ENCODE measurements at regions not wholly inside any gene's neighbourhood (a gene's known extent, or its start where the extent isn't known, plus 50 kb on each side); places are given as distances from the start of the nearest gene placed in this dataset.
"Not testable (repeated sequence)": the region's sequence is repeated elsewhere in the genome, so short reads cannot be mapped to it uniquely, and the experiment has no call there.

DNA sequence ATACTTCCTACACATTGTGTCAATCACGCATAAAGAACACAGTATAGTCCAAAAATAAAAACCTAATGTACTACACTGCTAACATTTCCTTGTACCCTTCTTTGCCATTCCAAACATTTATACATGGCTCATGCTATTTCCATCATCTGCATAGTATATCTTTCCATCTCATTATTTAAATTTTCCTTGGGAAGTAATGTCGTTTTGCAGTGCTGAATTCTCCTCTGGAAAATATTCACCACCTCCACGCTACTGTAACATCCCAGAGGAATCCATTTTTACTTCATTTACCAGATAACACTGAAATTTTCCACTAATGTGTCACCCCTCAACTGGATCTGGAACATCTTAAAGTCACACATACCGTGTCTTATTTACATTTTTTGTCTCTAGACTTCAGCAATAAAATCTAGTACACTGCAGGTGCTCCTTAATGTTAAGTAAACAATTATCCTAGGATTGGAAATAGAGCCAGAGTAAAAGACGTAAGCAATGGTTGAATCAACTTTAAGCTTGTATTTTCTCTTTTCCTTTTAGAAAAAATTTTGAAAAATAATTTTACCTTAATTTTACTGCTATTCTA is 881.0 kb downstream of the AMY1C start:
- H3K27ac ChIP-seq (ENCODE audit: low read length), result no peak overlapping the region

DNA sequence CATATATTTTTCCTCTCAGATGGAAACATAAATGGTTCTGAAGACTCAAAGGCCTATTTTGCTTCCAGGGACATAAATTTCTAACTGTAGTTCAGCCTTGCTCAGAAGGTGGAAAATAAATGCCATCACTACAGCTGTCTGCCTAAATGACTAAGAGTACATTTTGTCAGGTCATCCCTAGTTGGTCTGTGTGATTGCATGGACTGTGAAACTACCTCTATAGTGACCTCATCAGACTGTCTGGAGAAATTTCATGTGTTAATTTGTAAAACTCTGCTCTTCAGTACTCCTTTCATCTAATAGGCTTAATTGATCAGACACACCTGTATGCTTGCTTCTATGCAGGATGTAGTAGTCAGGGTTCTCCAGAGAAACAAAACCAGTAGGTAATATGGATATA is 886.9 kb downstream of the AMY1C start:
- Histone ChIP-seq H3K4me1 (ENCODE audit: control insufficient read depth, insufficient read depth, low read length) (no peaks in the 10 kb centered on the region), H3K36me3 (ENCODE audit: control insufficient read depth in 2 of 2, insufficient read depth in 2 of 2, low read length in 2 of 2) (no peaks in the 10 kb centered on the region), H3K27ac (ENCODE audit: low read length) (no peak overlapping the region), H3K4me3 (ENCODE audit: low read length in 2 of 2) (no peak overlapping the region), H3K9ac (ENCODE audit: low read length in 2 of 2) (no peak overlapping the region), H3K9me3 (ENCODE audit: control insufficient read depth in 2 of 2, low read length in 2 of 2) (no peaks in the 10 kb centered on the region), H3K27me3 (ENCODE audit: control insufficient read depth in 1 of 2, insufficient read depth in 2 of 2, low read length in 2 of 2) (no peaks in the 10 kb centered on the region)

More for the DNA sequence above, 881.0 kb downstream of the AMY1C start:
- no peaks in the 10 kb centered on the region for H3K36me3 ChIP-seq (ENCODE audit: control insufficient read depth in 2 of 2, insufficient read depth in 2 of 2, low read length in 2 of 2)
- H3K9me3 ChIP-seq (ENCODE audit: control insufficient read depth in 2 of 2, low read length in 2 of 2), result no peaks in the 10 kb centered on the region
- no peak overlapping the region for H3K4me3 ChIP-seq (ENCODE audit: low read length in 2 of 2)
- no peaks in the 10 kb centered on the region for H3K27me3 ChIP-seq (ENCODE audit: control insufficient read depth in 1 of 2, insufficient read depth in 2 of 2, low read length in 2 of 2)
- no peak overlapping the region for H3K9ac ChIP-seq (ENCODE audit: low read length in 2 of 2)
- H3K4me1 ChIP-seq (ENCODE audit: control insufficient read depth, insufficient read depth, low read length), result no peaks in the 10 kb centered on the region

DNA sequence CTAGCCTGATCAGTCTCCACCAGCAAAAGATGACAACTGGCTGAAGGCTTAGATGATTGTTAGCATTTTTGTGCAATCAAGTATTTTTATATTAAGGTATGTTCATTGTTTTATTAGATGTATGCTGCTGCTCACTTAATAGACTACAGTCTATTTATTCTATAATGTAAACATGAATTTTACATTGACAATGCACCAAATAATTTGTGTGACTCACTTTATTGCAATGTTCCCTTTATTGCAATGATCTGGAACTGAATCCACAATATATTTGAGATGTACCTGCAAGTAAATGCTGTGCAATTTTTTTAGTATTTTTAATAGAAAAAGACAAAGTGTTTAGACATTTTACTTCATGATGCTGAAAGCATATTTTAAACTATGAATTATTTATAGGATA is 896.5 kb downstream of the AMY1C start:
- Histone ChIP-seq H3K9ac (ENCODE audit: low read length in 2 of 2) (no peak overlapping the region), H3K4me3 (ENCODE audit: low read length in 2 of 2) (no peak overlapping the region), H3K9me3 (ENCODE audit: control insufficient read depth in 2 of 2, low read length in 2 of 2) (no peaks in the 10 kb centered on the region), H3K27me3 (ENCODE audit: control insufficient read depth in 1 of 2, insufficient read depth in 2 of 2, low read length in 2 of 2) (no peaks in the 10 kb centered on the region), H3K4me1 (ENCODE audit: control insufficient read depth, insufficient read depth, low read length) (no peaks in the 10 kb centered on the region), H3K27ac (ENCODE audit: low read length) (no peak overlapping the region), H3K36me3 (ENCODE audit: control insufficient read depth in 2 of 2, insufficient read depth in 2 of 2, low read length in 2 of 2) (no peaks in the 10 kb centered on the region)

DNA sequence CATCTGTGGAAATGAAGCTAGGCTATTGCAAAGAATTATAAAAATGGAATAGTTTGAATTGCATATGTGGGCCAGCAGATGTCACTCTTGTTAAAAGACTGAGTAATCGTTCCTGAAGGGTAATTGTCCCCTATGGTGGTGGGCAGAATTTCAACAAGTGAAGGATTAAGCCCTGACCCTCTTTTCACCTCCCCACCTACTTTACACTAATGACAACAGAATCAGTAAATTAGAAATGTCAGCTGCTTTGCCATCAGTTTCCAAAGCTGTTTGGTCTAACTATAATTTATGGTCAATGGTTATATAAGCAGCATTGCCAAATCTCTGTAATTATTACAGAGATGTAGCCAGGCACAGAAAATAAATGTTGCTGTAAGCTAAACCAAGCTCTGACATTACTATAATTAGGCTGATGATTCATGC is 898.6 kb downstream of the AMY1C start:
- no peaks in the 10 kb centered on the region for H3K27me3 ChIP-seq (ENCODE audit: control insufficient read depth in 1 of 2, insufficient read depth in 2 of 2, low read length in 2 of 2)
- no peaks in the 10 kb centered on the region for H3K4me1 ChIP-seq (ENCODE audit: control insufficient read depth, insufficient read depth, low read length)
- no peak overlapping the region for H3K27ac ChIP-seq (ENCODE audit: low read length)
- H3K4me3 ChIP-seq (ENCODE audit: low read length in 2 of 2), result no peak overlapping the region
- H3K9me3 ChIP-seq (ENCODE audit: control insufficient read depth in 2 of 2, low read length in 2 of 2), result no peaks in the 10 kb centered on the region
- H3K9ac ChIP-seq (ENCODE audit: low read length in 2 of 2), result no peak overlapping the region
- H3K36me3 ChIP-seq (ENCODE audit: control insufficient read depth in 2 of 2, insufficient read depth in 2 of 2, low read length in 2 of 2), result no peaks in the 10 kb centered on the region

DNA sequence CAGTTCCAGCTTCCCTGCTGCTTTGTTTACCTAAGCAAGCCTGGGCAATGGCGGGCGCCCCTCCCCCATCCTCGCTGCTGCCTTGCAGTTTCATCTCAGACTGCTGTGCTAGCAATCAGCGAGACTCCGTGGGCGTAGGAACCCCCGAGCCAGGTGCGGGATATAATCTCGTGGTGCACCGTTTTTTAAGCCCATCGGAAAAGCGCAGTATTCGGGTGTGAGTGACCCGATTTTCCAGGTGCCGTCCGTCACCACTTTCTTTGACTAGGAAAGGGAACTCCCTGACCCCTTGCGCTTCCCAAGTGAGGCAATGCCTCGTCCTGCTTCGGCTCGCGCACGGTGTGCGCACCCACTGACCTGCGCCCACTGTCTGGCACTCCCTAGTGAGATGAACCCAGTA is 914.7 kb downstream of the AMY1C start:
- not testable (repeated sequence) for H3K9me3 ChIP-seq (ENCODE audit: control insufficient read depth in 2 of 2, low read length in 2 of 2); H3K27me3 ChIP-seq (ENCODE audit: control insufficient read depth in 1 of 2, insufficient read depth in 2 of 2, low read length in 2 of 2); H3K4me3 ChIP-seq (ENCODE audit: low read length in 2 of 2); H3K27ac ChIP-seq (ENCODE audit: low read length); H3K36me3 ChIP-seq (ENCODE audit: control insufficient read depth in 2 of 2, insufficient read depth in 2 of 2, low read length in 2 of 2); H3K4me1 ChIP-seq (ENCODE audit: control insufficient read depth, insufficient read depth, low read length); H3K9ac ChIP-seq (ENCODE audit: low read length in 2 of 2)

DNA sequence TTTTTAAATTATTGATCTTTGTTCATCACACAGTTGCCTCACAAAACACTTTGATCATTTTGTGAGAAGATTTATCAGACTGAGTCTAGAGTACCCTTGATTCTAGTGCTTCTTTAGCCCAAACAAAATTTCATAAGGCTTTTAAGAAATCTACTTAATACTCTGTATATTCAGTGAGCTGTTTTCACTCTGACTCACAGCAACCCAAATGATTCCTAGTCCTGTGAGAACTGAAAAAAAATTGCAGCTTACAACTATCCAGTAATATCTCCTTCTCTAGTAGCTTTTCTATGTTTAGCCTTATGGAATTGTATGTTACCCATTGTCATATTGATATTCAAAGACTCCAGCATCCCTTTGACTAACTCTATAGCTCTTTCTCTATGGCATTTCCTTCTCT is 915.6 kb downstream of the AMY1C start:
- Histone ChIP-seq H3K4me3 (ENCODE audit: low read length in 2 of 2) (no peak overlapping the region), H3K9me3 (ENCODE audit: control insufficient read depth in 2 of 2, low read length in 2 of 2) (no peaks in the 10 kb centered on the region), H3K27ac (ENCODE audit: low read length) (no peak overlapping the region), H3K9ac (ENCODE audit: low read length in 2 of 2) (no peak overlapping the region), H3K36me3 (ENCODE audit: control insufficient read depth in 2 of 2, insufficient read depth in 2 of 2, low read length in 2 of 2) (no peaks in the 10 kb centered on the region), H3K27me3 (ENCODE audit: control insufficient read depth in 1 of 2, insufficient read depth in 2 of 2, low read length in 2 of 2) (no peaks in the 10 kb centered on the region), H3K4me1 (ENCODE audit: control insufficient read depth, insufficient read depth, low read length) (no peaks in the 10 kb centered on the region)

- H3K27me3 ChIP-seq (ENCODE audit: control insufficient read depth in 1 of 2, insufficient read depth in 2 of 2, low read length in 2 of 2), result no peaks in the 10 kb centered on the region
- H3K4me1 ChIP-seq (ENCODE audit: control insufficient read depth, insufficient read depth, low read length), result no peaks in the 10 kb centered on the region
- H3K9me3 ChIP-seq (ENCODE audit: control insufficient read depth in 2 of 2, low read length in 2 of 2), result no peaks in the 10 kb centered on the region
- no peak overlapping the region for H3K4me3 ChIP-seq (ENCODE audit: low read length in 2 of 2)
- H3K36me3 ChIP-seq (ENCODE audit: control insufficient read depth in 2 of 2, insufficient read depth in 2 of 2, low read length in 2 of 2), result no peaks in the 10 kb centered on the region
- H3K27ac ChIP-seq (ENCODE audit: low read length), result no peak overlapping the region
- no peak overlapping the region for H3K9ac ChIP-seq (ENCODE audit: low read length in 2 of 2)
Measured at GRCh38 chr1:104671684-104672353, 922.1 kb downstream of the AMY1C start.

GRCh38 chr1:104699433-104699832 is 949.7 kb downstream of the AMY1C start:
- Histone ChIP-seq H3K4me1 (ENCODE audit: control insufficient read depth, insufficient read depth, low read length) (no peaks in the 10 kb centered on the region), H3K27me3 (ENCODE audit: control insufficient read depth in 1 of 2, insufficient read depth in 2 of 2, low read length in 2 of 2) (no peaks in the 10 kb centered on the region), H3K9ac (ENCODE audit: low read length in 2 of 2) (no peak overlapping the region), H3K36me3 (ENCODE audit: control insufficient read depth in 2 of 2, insufficient read depth in 2 of 2, low read length in 2 of 2) (no peaks in the 10 kb centered on the region), H3K9me3 (ENCODE audit: control insufficient read depth in 2 of 2, low read length in 2 of 2) (no peaks in the 10 kb centered on the region), H3K27ac (ENCODE audit: low read length) (no peak overlapping the region), H3K4me3 (ENCODE audit: low read length in 2 of 2) (no peak overlapping the region)

- no peak overlapping the region for H3K27ac ChIP-seq (ENCODE audit: low read length)
- no peaks in the 10 kb centered on the region for H3K27me3 ChIP-seq (ENCODE audit: control insufficient read depth in 1 of 2, insufficient read depth in 2 of 2, low read length in 2 of 2)
- no peaks in the 10 kb centered on the region for H3K9me3 ChIP-seq (ENCODE audit: control insufficient read depth in 2 of 2, low read length in 2 of 2)
- no peaks in the 10 kb centered on the region for H3K36me3 ChIP-seq (ENCODE audit: control insufficient read depth in 2 of 2, insufficient read depth in 2 of 2, low read length in 2 of 2)
- H3K4me1 ChIP-seq (ENCODE audit: control insufficient read depth, insufficient read depth, low read length), result no peaks in the 10 kb centered on the region
- no peak overlapping the region for H3K4me3 ChIP-seq (ENCODE audit: low read length in 2 of 2)
- no peak overlapping the region for H3K9ac ChIP-seq (ENCODE audit: low read length in 2 of 2)
Measured at GRCh38 chr1:104702731-104703130, 953.0 kb downstream of the AMY1C start.

DNA sequence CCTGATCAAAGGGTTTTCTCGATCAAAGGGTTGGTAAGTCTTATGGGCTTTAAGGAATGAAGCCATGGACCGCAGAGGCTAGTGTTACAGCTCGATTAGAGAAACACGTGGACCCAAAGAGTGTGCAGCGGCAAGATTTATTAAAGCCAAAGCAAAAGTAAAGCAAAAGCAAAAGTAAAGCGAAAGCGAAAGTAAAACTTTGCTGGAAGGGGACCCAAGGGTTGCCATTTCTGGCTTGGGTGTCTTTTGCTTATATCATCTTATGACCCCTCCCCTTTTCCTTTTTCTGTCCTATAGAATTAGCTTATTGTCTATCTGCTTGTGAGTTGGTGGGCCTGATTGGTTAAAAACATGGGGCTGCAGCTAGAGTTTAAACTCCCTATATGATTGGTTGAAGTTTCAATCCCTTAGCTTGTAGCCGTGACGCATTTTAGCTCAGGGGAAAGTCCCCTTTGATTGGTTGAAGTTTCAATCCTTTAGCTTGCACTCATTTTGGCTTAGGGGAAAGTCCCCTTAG is 957.0 kb downstream of the AMY1C start:
- Histone ChIP-seq H3K27me3 (ENCODE audit: control insufficient read depth in 1 of 2, insufficient read depth in 2 of 2, low read length in 2 of 2) (no peaks in the 10 kb centered on the region), H3K9me3 (ENCODE audit: control insufficient read depth in 2 of 2, low read length in 2 of 2) (no peaks in the 10 kb centered on the region), H3K9ac (ENCODE audit: low read length in 2 of 2) (no peak overlapping the region), H3K36me3 (ENCODE audit: control insufficient read depth in 2 of 2, insufficient read depth in 2 of 2, low read length in 2 of 2) (no peaks in the 10 kb centered on the region), H3K4me1 (ENCODE audit: control insufficient read depth, insufficient read depth, low read length) (no peaks in the 10 kb centered on the region), H3K27ac (ENCODE audit: low read length) (no peak overlapping the region), H3K4me3 (ENCODE audit: low read length in 2 of 2) (no peak overlapping the region)

DNA sequence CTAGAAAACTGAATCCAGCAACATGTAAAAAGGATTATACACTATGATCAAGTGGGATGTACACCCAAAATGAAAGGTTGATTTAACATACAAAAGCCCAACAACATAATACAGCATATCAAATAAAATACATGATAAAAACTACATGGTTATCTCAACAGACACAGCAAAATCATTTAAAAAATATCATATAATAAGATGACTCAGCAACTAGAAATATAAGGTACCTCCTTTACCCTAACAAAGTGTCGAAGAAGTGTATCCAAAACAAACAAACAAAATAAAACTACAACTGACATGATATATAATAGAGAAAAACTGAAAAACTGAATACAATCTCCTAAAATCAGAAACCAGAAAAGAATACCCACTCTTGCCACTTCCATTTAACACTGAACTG is 969.1 kb downstream of the AMY1C start:
- no peaks in the 10 kb centered on the region for H3K27me3 ChIP-seq (ENCODE audit: control insufficient read depth in 1 of 2, insufficient read depth in 2 of 2, low read length in 2 of 2)
- no peaks in the 10 kb centered on the region for H3K4me1 ChIP-seq (ENCODE audit: control insufficient read depth, insufficient read depth, low read length)
- no peak overlapping the region for H3K4me3 ChIP-seq (ENCODE audit: low read length in 2 of 2)
- no peaks in the 10 kb centered on the region for H3K36me3 ChIP-seq (ENCODE audit: control insufficient read depth in 2 of 2, insufficient read depth in 2 of 2, low read length in 2 of 2)
- no peak overlapping the region for H3K27ac ChIP-seq (ENCODE audit: low read length)
- no peak overlapping the region for H3K9ac ChIP-seq (ENCODE audit: low read length in 2 of 2)
- peaks cover 0 to 4% of the 10 kb centered on the region in 2 donors for H3K9me3 ChIP-seq (ENCODE audit: control insufficient read depth in 2 of 2, low read length in 2 of 2)

Measured in stomach smooth muscle (tissue), 2 donors.